HEK293 (cell line): ENCODE measurements at regions not wholly inside any gene's neighbourhood (a gene's known extent, or its start where the extent isn't known, plus 50 kb on each side); places are given as distances from the start of the nearest gene placed in this dataset.

Source experiments
- KLF7 ChIP-seq: fragments of 450-650 bp; formaldehyde crosslinking; IDR thresholded peaks from 2 replicates; pipeline ENCODE4 v1.5.1; 2016; ENCODE audit warnings: missing biosample characterization, missing genetic modification characterization, borderline replicate concordance
- ZNF274 ChIP-seq, 2 experiments: fragments of 200-500 bp in 1 of 2; fragments of 450-650 bp in 1 of 2; sonication (Bioruptor generic) in 1 of 2; formaldehyde crosslinking in 1 of 2; IDR thresholded peaks; 2 replicates each; pipeline versions ENCODE4 v1.5.1 to v1.6.1; 2014 to 2016; ENCODE audit warnings: borderline replicate concordance in 1 of 2, inconsistent platforms in 1 of 2, low read length in 1 of 2, missing biosample characterization in 1 of 2, missing genetic modification characterization in 1 of 2
- ZNF529 ChIP-seq: fragments of 450-650 bp; formaldehyde crosslinking; IDR thresholded peaks from 2 replicates; pipeline ENCODE4 v1.5.1; 2017; ENCODE audit warnings: missing genetic modification characterization, missing biosample characterization; ENCODE audit not compliant: insufficient replicate concordance
- ZNF777 ChIP-seq: fragments of 450-650 bp; formaldehyde crosslinking; IDR thresholded peaks from 2 replicates; pipeline ENCODE4 v1.5.1; 2017; ENCODE audit warnings: missing biosample characterization, missing genetic modification characterization, borderline replicate concordance
- TF ChIP-seq, protein P1 (sequence below): fragments of 450-650 bp; formaldehyde crosslinking; IDR thresholded peaks from 2 replicates; pipeline ENCODE4 v1.5.1; 2016; ENCODE audit warnings: missing biosample characterization, missing genetic modification characterization
- TF ChIP-seq, protein P2 (sequence below): fragments of 450-650 bp; formaldehyde crosslinking; conservative IDR thresholded peaks from 2 replicates; pipeline ENCODE4 v1.5.1; 2016; ENCODE audit warnings: low read depth, missing biosample characterization, missing genetic modification characterization

DNA sequence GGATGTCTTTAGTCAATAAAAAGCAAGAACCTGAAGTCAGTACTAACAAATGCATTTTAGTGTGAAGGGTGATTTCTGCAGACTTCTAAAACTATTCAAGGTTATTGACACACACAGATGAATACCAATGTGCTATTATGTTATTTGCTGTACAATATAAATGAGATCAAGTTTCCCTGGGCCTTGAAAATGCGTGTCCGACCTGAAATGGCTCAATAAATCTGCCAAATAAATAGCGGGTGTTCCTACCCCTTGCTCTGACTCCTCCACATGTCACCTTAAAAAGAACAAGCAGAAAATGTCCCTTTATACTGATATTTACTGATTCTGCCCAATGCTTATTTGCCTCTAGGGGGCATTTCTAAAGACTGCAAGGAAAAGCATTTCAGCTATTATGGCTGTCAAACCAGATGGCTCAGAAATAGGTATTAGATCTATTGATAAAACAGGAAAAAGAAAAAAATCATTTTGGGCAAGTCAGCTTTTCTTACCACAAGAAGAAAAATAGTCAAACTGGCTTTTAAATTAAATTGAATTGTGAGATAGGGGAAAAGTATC lies 367.3 kb upstream of the KITLG start:
- TF ChIP-seq ZNF777 (no peak), KLF7 (tag by site-specific recombination) (no peak), ZNF274 (IDR thresholded peaks at IDR 0.05; ENCODE audit: low read length) (no peak), ZNF274 (tag by site-specific recombination; IDR thresholded peaks at IDR 0.05; ENCODE audit: borderline replicate concordance) (no peak), ZNF529 (tag by site-specific recombination) (no peak)
- TF ChIP-seq, protein P1, sequence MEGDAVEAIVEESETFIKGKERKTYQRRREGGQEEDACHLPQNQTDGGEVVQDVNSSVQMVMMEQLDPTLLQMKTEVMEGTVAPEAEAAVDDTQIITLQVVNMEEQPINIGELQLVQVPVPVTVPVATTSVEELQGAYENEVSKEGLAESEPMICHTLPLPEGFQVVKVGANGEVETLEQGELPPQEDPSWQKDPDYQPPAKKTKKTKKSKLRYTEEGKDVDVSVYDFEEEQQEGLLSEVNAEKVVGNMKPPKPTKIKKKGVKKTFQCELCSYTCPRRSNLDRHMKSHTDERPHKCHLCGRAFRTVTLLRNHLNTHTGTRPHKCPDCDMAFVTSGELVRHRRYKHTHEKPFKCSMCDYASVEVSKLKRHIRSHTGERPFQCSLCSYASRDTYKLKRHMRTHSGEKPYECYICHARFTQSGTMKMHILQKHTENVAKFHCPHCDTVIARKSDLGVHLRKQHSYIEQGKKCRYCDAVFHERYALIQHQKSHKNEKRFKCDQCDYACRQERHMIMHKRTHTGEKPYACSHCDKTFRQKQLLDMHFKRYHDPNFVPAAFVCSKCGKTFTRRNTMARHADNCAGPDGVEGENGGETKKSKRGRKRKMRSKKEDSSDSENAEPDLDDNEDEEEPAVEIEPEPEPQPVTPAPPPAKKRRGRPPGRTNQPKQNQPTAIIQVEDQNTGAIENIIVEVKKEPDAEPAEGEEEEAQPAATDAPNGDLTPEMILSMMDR, result no peak
- TF ChIP-seq, protein P2, sequence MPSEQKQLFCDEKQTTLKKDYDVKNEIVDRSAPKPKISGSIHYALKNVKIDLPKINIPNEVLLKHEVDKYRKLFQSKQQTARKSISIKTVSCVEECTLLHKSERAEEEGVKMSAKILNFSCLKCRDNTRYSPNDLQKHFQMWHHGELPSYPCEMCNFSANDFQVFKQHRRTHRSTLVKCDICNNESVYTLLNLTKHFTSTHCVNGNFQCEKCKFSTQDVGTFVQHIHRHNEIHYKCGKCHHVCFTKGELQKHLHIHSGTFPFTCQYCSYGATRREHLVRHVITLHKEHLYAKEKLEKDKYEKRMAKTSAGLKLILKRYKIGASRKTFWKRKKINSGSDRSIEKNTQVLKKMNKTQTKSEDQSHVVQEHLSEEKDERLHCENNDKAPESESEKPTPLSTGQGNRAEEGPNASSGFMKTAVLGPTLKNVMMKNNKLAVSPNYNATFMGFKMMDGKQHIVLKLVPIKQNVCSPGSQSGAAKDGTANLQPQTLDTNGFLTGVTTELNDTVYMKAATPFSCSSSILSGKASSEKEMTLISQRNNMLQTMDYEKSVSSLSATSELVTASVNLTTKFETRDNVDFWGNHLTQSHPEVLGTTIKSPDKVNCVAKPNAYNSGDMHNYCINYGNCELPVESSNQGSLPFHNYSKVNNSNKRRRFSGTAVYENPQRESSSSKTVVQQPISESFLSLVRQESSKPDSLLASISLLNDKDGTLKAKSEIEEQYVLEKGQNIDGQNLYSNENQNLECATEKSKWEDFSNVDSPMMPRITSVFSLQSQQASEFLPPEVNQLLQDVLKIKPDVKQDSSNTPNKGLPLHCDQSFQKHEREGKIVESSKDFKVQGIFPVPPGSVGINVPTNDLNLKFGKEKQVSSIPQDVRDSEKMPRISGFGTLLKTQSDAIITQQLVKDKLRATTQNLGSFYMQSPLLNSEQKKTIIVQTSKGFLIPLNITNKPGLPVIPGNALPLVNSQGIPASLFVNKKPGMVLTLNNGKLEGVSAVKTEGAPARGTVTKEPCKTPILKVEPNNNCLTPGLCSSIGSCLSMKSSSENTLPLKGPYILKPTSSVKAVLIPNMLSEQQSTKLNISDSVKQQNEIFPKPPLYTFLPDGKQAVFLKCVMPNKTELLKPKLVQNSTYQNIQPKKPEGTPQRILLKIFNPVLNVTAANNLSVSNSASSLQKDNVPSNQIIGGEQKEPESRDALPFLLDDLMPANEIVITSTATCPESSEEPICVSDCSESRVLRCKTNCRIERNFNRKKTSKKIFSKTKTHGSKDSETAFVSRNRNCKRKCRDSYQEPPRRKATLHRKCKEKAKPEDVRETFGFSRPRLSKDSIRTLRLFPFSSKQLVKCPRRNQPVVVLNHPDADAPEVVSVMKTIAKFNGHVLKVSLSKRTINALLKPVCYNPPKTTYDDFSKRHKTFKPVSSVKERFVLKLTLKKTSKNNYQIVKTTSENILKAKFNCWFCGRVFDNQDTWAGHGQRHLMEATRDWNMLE (tag by site-specific recombination), result no peak
